ENCODE measurements at regions not wholly inside any gene's neighbourhood (a gene's known extent, or its start where the extent isn't known, plus 50 kb on each side); places are given as distances from the start of the nearest gene placed in this dataset.

- no peak for DNase-seq (ENCODE audit: low read depth in 1 of 2, low spot score in 2 of 2)
- Histone ChIP-seq H3K4me1 (replicated peaks) (no peaks in the 10 kb centered on the region), H3K27ac (no peak overlapping the region), H3K27me3 (replicated peaks) (peaks cover 4% of the 10 kb centered on the region; the same call in 1 of the 2 replicates), H3K9me3 (replicated peaks) (no peaks in the 10 kb centered on the region), H3K4me3 (no peak overlapping the region), H3K36me3 (no peaks in the 10 kb centered on the region)
These were observed 76.0 kb downstream of the FAM124B start for GRCh38 chr2:224325941-224326340.

GRCh38 chr2:224324604-224325003 lies 77.3 kb downstream of the FAM124B start:
- no peak for DNase-seq (ENCODE audit: low read depth in 1 of 2, low spot score in 2 of 2)
- no peaks in the 10 kb centered on the region for H3K36me3 ChIP-seq
- H3K4me1 ChIP-seq (replicated peaks), result no peaks in the 10 kb centered on the region
- H3K27ac ChIP-seq, result no peak overlapping the region
- peaks cover 4% of the 10 kb centered on the region; the same call in 1 of the 2 replicates for H3K27me3 ChIP-seq (replicated peaks)
- no peak overlapping the region for H3K4me3 ChIP-seq
- no peaks in the 10 kb centered on the region for H3K9me3 ChIP-seq (replicated peaks)

- Histone ChIP-seq H3K27ac (no peak overlapping the region), H3K9me3 (replicated peaks) (no peaks in the 10 kb centered on the region), H3K27me3 (replicated peaks) (peaks cover 4% of the 10 kb centered on the region; the same call in 1 of the 2 replicates), H3K4me3 (no peak overlapping the region), H3K4me1 (replicated peaks) (no peaks in the 10 kb centered on the region), H3K36me3 (no peaks in the 10 kb centered on the region)
- no peak for DNase-seq (ENCODE audit: low read depth in 1 of 2, low spot score in 2 of 2)
These were observed 81.2 kb downstream of the FAM124B start for GRCh38 chr2:224320660-224321059.

- no peak for DNase-seq (ENCODE audit: low read depth in 1 of 2, low spot score in 2 of 2)
- Histone ChIP-seq H3K36me3 (no peaks in the 10 kb centered on the region), H3K4me1 (replicated peaks) (no peaks in the 10 kb centered on the region), H3K27ac (no peak overlapping the region), H3K27me3 (replicated peaks) (peaks cover 4% of the 10 kb centered on the region; the same call in 1 of the 2 replicates), H3K9me3 (replicated peaks) (no peaks in the 10 kb centered on the region), H3K4me3 (no peak overlapping the region)
These were observed 82.2 kb downstream of the FAM124B start for GRCh38 chr2:224319750-224320149.

- no peaks in the 10 kb centered on the region for H3K9me3 ChIP-seq (replicated peaks)
- no peak for DNase-seq (ENCODE audit: low read depth in 1 of 2, low spot score in 2 of 2)
- no peak overlapping the region for H3K27ac ChIP-seq
- H3K36me3 ChIP-seq, result no peaks in the 10 kb centered on the region
- H3K4me3 ChIP-seq, result no peak overlapping the region
- H3K4me1 ChIP-seq (replicated peaks), result no peaks in the 10 kb centered on the region
- H3K27me3 ChIP-seq (replicated peaks), result peaks cover 3% of the 10 kb centered on the region; the same call in 1 of the 2 replicates
These were observed 89.2 kb downstream of the FAM124B start for GRCh38 chr2:224312741-224313140.

GRCh38 chr2:224310943-224311625 lies 90.8 kb downstream of the FAM124B start:
- peaks cover 3% of the 10 kb centered on the region; the same call in 1 of the 2 replicates for H3K27me3 ChIP-seq (replicated peaks)
- H3K4me3 ChIP-seq, result no peak overlapping the region
- H3K27ac ChIP-seq, result no peak overlapping the region
- no peaks in the 10 kb centered on the region for H3K9me3 ChIP-seq (replicated peaks)
- H3K36me3 ChIP-seq, result no peaks in the 10 kb centered on the region
- H3K4me1 ChIP-seq (replicated peaks), result no peaks in the 10 kb centered on the region
- DNase-seq (ENCODE audit: low read depth in 1 of 2, low spot score in 2 of 2), result no peak

GRCh38 chr2:224309176-224309575 lies 92.7 kb downstream of the FAM124B start:
- no peaks in the 10 kb centered on the region for H3K9me3 ChIP-seq (replicated peaks)
- no peak overlapping the region for H3K4me3 ChIP-seq
- H3K36me3 ChIP-seq, result no peaks in the 10 kb centered on the region
- H3K4me1 ChIP-seq (replicated peaks), result no peaks in the 10 kb centered on the region
- no peak overlapping the region for H3K27ac ChIP-seq
- H3K27me3 ChIP-seq (replicated peaks), result peaks cover 3% of the 10 kb centered on the region; the same call in 1 of the 2 replicates
- DNase-seq (ENCODE audit: low read depth in 1 of 2, low spot score in 2 of 2), result no peak

GRCh38 chr2:224308272-224308911 lies 93.5 kb downstream of the FAM124B start:
- peaks cover 3% of the 10 kb centered on the region; the same call in 1 of the 2 replicates for H3K27me3 ChIP-seq (replicated peaks)
- no peaks in the 10 kb centered on the region for H3K9me3 ChIP-seq (replicated peaks)
- no peak overlapping the region for H3K4me3 ChIP-seq
- H3K36me3 ChIP-seq, result no peaks in the 10 kb centered on the region
- H3K4me1 ChIP-seq (replicated peaks), result no peaks in the 10 kb centered on the region
- no peak for DNase-seq (ENCODE audit: low read depth in 1 of 2, low spot score in 2 of 2)
- no peak overlapping the region for H3K27ac ChIP-seq

GRCh38 chr2:224302952-224303351 lies 99.0 kb downstream of the FAM124B start:
- no peaks in the 10 kb centered on the region for H3K27me3 ChIP-seq (replicated peaks)
- H3K9me3 ChIP-seq (replicated peaks), result no peaks in the 10 kb centered on the region
- no peak overlapping the region for H3K27ac ChIP-seq
- DNase-seq (ENCODE audit: low read depth in 1 of 2, low spot score in 2 of 2), result no peak
- H3K36me3 ChIP-seq, result no peaks in the 10 kb centered on the region
- no peak overlapping the region for H3K4me3 ChIP-seq
- H3K4me1 ChIP-seq (replicated peaks), result no peaks in the 10 kb centered on the region

- no peaks in the 10 kb centered on the region for H3K4me1 ChIP-seq (replicated peaks)
- DNase-seq (ENCODE audit: low read depth in 1 of 2, low spot score in 2 of 2), result no peak
- no peaks in the 10 kb centered on the region for H3K9me3 ChIP-seq (replicated peaks)
- H3K27ac ChIP-seq, result no peak overlapping the region
- H3K27me3 ChIP-seq (replicated peaks), result peaks cover 18% of the 10 kb centered on the region
- H3K4me3 ChIP-seq, result no peak overlapping the region
- H3K36me3 ChIP-seq, result no peaks in the 10 kb centered on the region
These were observed 107.9 kb downstream of the FAM124B start for GRCh38 chr2:224293976-224294375.

- Histone ChIP-seq H3K27ac (no peak overlapping the region), H3K27me3 (replicated peaks) (peaks cover 27% of the 10 kb centered on the region), H3K4me3 (no peak overlapping the region), H3K4me1 (replicated peaks) (no peaks in the 10 kb centered on the region), H3K36me3 (no peaks in the 10 kb centered on the region), H3K9me3 (replicated peaks) (no peaks in the 10 kb centered on the region)
- no peak for DNase-seq (ENCODE audit: low read depth in 1 of 2, low spot score in 2 of 2)
These were observed 114.4 kb downstream of the FAM124B start for GRCh38 chr2:224287531-224287930.

GRCh38 chr2:224286923-224287322 lies 115.0 kb downstream of the FAM124B start:
- H3K27me3 ChIP-seq (replicated peaks), result peaks cover 27% of the 10 kb centered on the region
- no peaks in the 10 kb centered on the region for H3K36me3 ChIP-seq
- H3K4me1 ChIP-seq (replicated peaks), result no peaks in the 10 kb centered on the region
- DNase-seq (ENCODE audit: low read depth in 1 of 2, low spot score in 2 of 2), result no peak
- H3K4me3 ChIP-seq, result no peak overlapping the region
- no peaks in the 10 kb centered on the region for H3K9me3 ChIP-seq (replicated peaks)
- H3K27ac ChIP-seq, result no peak overlapping the region

- no peak overlapping the region for H3K27ac ChIP-seq
These were observed 117.6 kb downstream of the FAM124B start for GRCh38 chr2:224284134-224284946.

GRCh38 chr2:224283466-224283965 lies 118.4 kb downstream of the FAM124B start:
- DNase-seq (ENCODE audit: low read depth in 1 of 2, low spot score in 2 of 2), result no peak
- no peak overlapping the region for H3K4me3 ChIP-seq
- peaks cover 12% of the 10 kb centered on the region for H3K27me3 ChIP-seq (replicated peaks)
- no peak overlapping the region for H3K27ac ChIP-seq
- no peaks in the 10 kb centered on the region for H3K36me3 ChIP-seq
- no peaks in the 10 kb centered on the region for H3K9me3 ChIP-seq (replicated peaks)
- H3K4me1 ChIP-seq (replicated peaks), result no peaks in the 10 kb centered on the region

More at GRCh38 chr2:224284134-224284946, 117.6 kb downstream of the FAM124B start:
- peak in 1 of 2 experiments; percentile 52 for DNase-seq (ENCODE audit: low read depth in 1 of 2, low spot score in 2 of 2)
- Histone ChIP-seq H3K4me1 (replicated peaks) (no peaks in the 10 kb centered on the region), H3K9me3 (replicated peaks) (no peaks in the 10 kb centered on the region), H3K27me3 (replicated peaks) (peaks cover 12% of the 10 kb centered on the region), H3K4me3 (no peak overlapping the region), H3K36me3 (no peaks in the 10 kb centered on the region)
